ENCODE measurements at regions not wholly inside any gene's neighbourhood (a gene's known extent, or its start where the extent isn't known, plus 50 kb on each side); places are given as distances from the start of the nearest gene placed in this dataset.
"Not testable (repeated sequence)": the region's sequence is repeated elsewhere in the genome, so short reads cannot be mapped to it uniquely, and the experiment has no call there.

GRCh38 chr5:161002571-161003074 lies 150.6 kb upstream of the ATP10B start:
- H3K4me3 ChIP-seq (replicated peaks; ENCODE audit: low read depth, low read length) = no peak overlapping the region
- TF ChIP-seq CTCF (IDR thresholded peaks at IDR 0.05; ENCODE audit: low read length, missing control alignments) = no peak
- no peak for DNase-seq (ENCODE audit: low read depth)

GRCh38 chr5:161001604-161002003 lies 149.6 kb upstream of the ATP10B start:
- no peak for TF ChIP-seq CTCF (IDR thresholded peaks at IDR 0.05; ENCODE audit: low read length, missing control alignments)
- DNase-seq (ENCODE audit: low read depth) = no peak
- H3K4me3 ChIP-seq (replicated peaks; ENCODE audit: low read depth, low read length) = no peak overlapping the region

GRCh38 chr5:161001142-161001541 lies 149.1 kb upstream of the ATP10B start:
- H3K4me3 ChIP-seq (replicated peaks; ENCODE audit: low read depth, low read length); DNase-seq (ENCODE audit: low read depth): not testable (repeated sequence)

GRCh38 chr5:160991205-160991604 lies 139.2 kb upstream of the ATP10B start:
- no peak for DNase-seq (ENCODE audit: low read depth)
- no peak overlapping the region for H3K4me3 ChIP-seq (replicated peaks; ENCODE audit: low read depth, low read length)
- no peak for TF ChIP-seq CTCF (IDR thresholded peaks at IDR 0.05; ENCODE audit: low read length, missing control alignments)

GRCh38 chr5:160979385-160979784 lies 127.4 kb upstream of the ATP10B start:
- H3K4me3 ChIP-seq (replicated peaks; ENCODE audit: low read depth, low read length) = no peak overlapping the region
- TF ChIP-seq CTCF (IDR thresholded peaks at IDR 0.05; ENCODE audit: low read length, missing control alignments) = no peak
- DNase-seq (ENCODE audit: low read depth) = no peak

- TF ChIP-seq CTCF (IDR thresholded peaks at IDR 0.05; ENCODE audit: low read length, missing control alignments) = no peak
- H3K4me3 ChIP-seq (replicated peaks; ENCODE audit: low read depth, low read length) = no peak overlapping the region
- DNase-seq (ENCODE audit: low read depth) = no peak
Observed at GRCh38 chr5:160978944-160979343, 126.9 kb upstream of the ATP10B start.

- no peak for DNase-seq (ENCODE audit: low read depth)
- TF ChIP-seq CTCF (IDR thresholded peaks at IDR 0.05; ENCODE audit: low read length, missing control alignments) = no peak
- H3K4me3 ChIP-seq (replicated peaks; ENCODE audit: low read depth, low read length) = no peak overlapping the region
Observed at GRCh38 chr5:160976181-160976580, 124.2 kb upstream of the ATP10B start.

All from fibroblast of pulmonary artery (primary cell).